DOHH2 (cell line): ENCODE measurements at regions not wholly inside any gene's neighbourhood (a gene's known extent, or its start where the extent isn't known, plus 50 kb on each side); places are given as distances from the start of the nearest gene placed in this dataset.

Source experiments
- H3F3A ChIP-seq: fragments of 200-600 bp; sonication (generic), shearing (Covaris generic); 2 replicates; pipeline ENCODE4 v1.6.0; 2016; ENCODE audit warnings: antibody characterized with exemption, mild to moderate bottlenecking; ENCODE audit not compliant: control insufficient read depth, insufficient read depth
- H3K27ac ChIP-seq: fragments of 200-600 bp; sonication (generic); 2 replicates; pipeline ENCODE4 v1.5.1; 2014; ENCODE audit warnings: low read depth, mild to moderate bottlenecking, low read length, moderate library complexity
- H3K27me3 ChIP-seq: fragments of 200-600 bp; sonication (generic); 2 replicates; pipeline ENCODE4 v1.6.1; 2014; ENCODE audit warnings: mild to moderate bottlenecking, low read length, mixed read lengths; ENCODE audit not compliant: control insufficient read depth
- H3K36me3 ChIP-seq: fragments of 200-600 bp; sonication (generic); 2 replicates; pipeline ENCODE4 v1.6.1; 2014; ENCODE audit warnings: mild to moderate bottlenecking, low read length, moderate library complexity, mixed read lengths; ENCODE audit not compliant: control insufficient read depth
- H3K4me1 ChIP-seq: fragments of 200-600 bp; sonication (generic); 2 replicates; pipeline ENCODE4 v1.6.1; 2014; ENCODE audit warnings: mild to moderate bottlenecking, low read length, mixed read lengths; ENCODE audit not compliant: control insufficient read depth
- H3K4me2 ChIP-seq: fragments of 200-600 bp; sonication (generic); 2 replicates; pipeline ENCODE4 v1.6.0; 2014; ENCODE audit warnings: mild to moderate bottlenecking, low read length, moderate library complexity
- H3K4me3 ChIP-seq: fragments of 200-600 bp; sonication (generic); 2 replicates; pipeline ENCODE4 v1.5.1; 2014; ENCODE audit warnings: mild to moderate bottlenecking, low read length, mixed read lengths
- H3K79me2 ChIP-seq: fragments of 200-600 bp; sonication (generic); 2 replicates; pipeline ENCODE4 v1.6.1; 2014; ENCODE audit warnings: mild to moderate bottlenecking, low read length, mixed read lengths; ENCODE audit not compliant: control insufficient read depth
- H3K9me2 ChIP-seq: fragments of 200-600 bp; sonication (generic); replicated peaks from 2 replicates; pipeline ENCODE4 v1.6.1; 2014; ENCODE audit warnings: mild to moderate bottlenecking, low read length, mixed read lengths; ENCODE audit not compliant: control insufficient read depth
- H3K9me3 ChIP-seq: fragments of 200-600 bp; sonication (generic); 2 replicates; pipeline ENCODE4 v1.6.1; 2014; ENCODE audit warnings: antibody characterized with exemption, low read length, mixed read lengths; ENCODE audit not compliant: control insufficient read depth, insufficient read depth
- H4K20me1 ChIP-seq: fragments of 200-600 bp; sonication (generic); 2 replicates; pipeline ENCODE4 v1.6.0; 2014; ENCODE audit warnings: low read depth, mild to moderate bottlenecking, antibody characterized with exemption, low read length, moderate library complexity; ENCODE audit not compliant: control insufficient read depth, insufficient read depth
- EZH2phosphoT487 ChIP-seq: fragments of 200-600 bp; sonication (generic); IDR thresholded peaks from 2 replicates; pipeline ENCODE4 v1.6.1; 2017; ENCODE audit warnings: borderline replicate concordance, mild to moderate bottlenecking, antibody characterized with exemption, low read length, moderate library complexity, mixed read lengths
- TF ChIP-seq, protein P1 (sequence below): fragments of 200-600 bp; sonication (generic); IDR thresholded peaks from one replicate; pipeline ENCODE4 v1.5.1; 2014; ENCODE audit warnings: antibody characterized with exemption, mild to moderate bottlenecking, low read depth, low read length; ENCODE audit not compliant: poor library complexity, severe bottlenecking

DNA sequence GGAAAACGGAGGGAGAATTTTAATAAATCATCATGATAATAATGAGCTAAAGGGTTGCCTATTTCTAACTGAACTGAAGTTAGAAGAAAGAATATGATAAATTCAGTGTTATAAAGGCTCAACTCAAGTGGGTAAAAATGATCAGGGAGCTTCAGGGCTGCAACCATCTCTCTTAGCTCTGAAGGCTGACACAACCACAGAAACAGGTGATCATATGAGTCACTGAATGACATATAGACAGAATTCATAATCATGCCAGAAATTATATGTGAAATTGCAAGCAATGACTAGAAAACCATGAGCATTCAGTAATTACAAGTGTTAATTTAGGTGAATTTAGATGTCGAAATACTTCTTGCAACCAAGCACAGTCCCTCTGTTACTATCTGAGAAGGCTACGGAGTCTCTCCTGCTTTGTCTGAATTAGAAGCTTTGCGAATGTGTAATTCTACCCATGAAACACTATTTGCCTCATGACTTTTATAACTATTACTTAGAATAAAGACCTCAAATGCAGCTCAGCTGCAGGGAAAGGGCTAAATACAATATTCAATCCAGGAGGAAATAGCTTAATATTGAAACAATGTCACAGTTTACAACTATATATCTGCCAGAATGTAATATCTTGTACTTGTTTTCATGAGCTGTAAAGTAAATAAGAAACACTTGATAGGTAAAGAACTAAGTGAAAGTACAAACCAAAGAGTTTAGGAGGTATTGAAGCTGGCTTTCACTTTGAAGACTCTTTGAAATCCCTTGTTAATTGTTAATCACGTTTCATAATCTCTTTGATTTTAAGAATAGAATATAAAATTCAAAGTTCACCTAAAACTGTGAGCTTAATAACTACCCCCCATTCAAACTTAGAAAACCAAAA lies 1972.6 kb downstream of the ARAP2 start:
- no peaks in the 10 kb centered on the region for H4K20me1 ChIP-seq
- H3K79me2 ChIP-seq = no peaks in the 10 kb centered on the region
- H3K9me2 ChIP-seq = no peaks in the 10 kb centered on the region
- TF ChIP-seq, protein P1, sequence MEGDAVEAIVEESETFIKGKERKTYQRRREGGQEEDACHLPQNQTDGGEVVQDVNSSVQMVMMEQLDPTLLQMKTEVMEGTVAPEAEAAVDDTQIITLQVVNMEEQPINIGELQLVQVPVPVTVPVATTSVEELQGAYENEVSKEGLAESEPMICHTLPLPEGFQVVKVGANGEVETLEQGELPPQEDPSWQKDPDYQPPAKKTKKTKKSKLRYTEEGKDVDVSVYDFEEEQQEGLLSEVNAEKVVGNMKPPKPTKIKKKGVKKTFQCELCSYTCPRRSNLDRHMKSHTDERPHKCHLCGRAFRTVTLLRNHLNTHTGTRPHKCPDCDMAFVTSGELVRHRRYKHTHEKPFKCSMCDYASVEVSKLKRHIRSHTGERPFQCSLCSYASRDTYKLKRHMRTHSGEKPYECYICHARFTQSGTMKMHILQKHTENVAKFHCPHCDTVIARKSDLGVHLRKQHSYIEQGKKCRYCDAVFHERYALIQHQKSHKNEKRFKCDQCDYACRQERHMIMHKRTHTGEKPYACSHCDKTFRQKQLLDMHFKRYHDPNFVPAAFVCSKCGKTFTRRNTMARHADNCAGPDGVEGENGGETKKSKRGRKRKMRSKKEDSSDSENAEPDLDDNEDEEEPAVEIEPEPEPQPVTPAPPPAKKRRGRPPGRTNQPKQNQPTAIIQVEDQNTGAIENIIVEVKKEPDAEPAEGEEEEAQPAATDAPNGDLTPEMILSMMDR = no peak
- no peak for TF ChIP-seq EZH2phosphoT487
- no peaks in the 10 kb centered on the region for H3K9me3 ChIP-seq
- no peak overlapping the region for H3K4me2 ChIP-seq
- no peaks in the 10 kb centered on the region for H3K4me1 ChIP-seq
- H3K27ac ChIP-seq = no peak overlapping the region
- no peaks in the 10 kb centered on the region for H3K27me3 ChIP-seq
- H3K36me3 ChIP-seq = no peaks in the 10 kb centered on the region
- no peak overlapping the region for H3K4me3 ChIP-seq
- no peaks in the 10 kb centered on the region for H3F3A ChIP-seq

DNA sequence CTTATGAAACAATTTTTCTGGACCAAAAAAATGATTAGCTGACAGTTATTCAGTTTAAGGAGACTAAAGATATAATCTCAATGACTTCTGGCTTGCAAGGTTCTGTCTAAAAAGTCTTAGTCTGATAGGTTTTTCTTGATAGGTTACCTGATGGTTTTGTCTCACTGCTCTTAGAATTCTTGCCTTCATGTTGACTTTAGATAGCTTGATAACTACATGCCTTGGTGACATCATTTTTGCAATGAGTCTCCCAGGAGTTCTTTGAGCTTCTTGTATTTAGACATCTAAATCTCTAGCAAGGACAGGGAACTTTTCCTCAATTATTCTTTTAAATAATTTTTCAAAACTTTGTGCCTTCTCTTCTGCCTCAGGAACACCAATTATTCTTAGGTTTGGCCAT lies 1965.3 kb downstream of the ARAP2 start:
- Histone ChIP-seq H3K9me3 (peaks cover 7% of the 10 kb centered on the region; the same call in 1 of the 2 replicates), H3K4me1 (no peaks in the 10 kb centered on the region), H3K4me3 (no peak overlapping the region), H4K20me1 (no peaks in the 10 kb centered on the region), H3K27ac (no peak overlapping the region), H3F3A (no peaks in the 10 kb centered on the region), H3K79me2 (no peaks in the 10 kb centered on the region), H3K9me2 (no peaks in the 10 kb centered on the region), H3K4me2 (no peak overlapping the region), H3K36me3 (no peaks in the 10 kb centered on the region), H3K27me3 (no peaks in the 10 kb centered on the region)
- TF ChIP-seq, protein P1 = no peak
- TF ChIP-seq EZH2phosphoT487 = no peak

DNA sequence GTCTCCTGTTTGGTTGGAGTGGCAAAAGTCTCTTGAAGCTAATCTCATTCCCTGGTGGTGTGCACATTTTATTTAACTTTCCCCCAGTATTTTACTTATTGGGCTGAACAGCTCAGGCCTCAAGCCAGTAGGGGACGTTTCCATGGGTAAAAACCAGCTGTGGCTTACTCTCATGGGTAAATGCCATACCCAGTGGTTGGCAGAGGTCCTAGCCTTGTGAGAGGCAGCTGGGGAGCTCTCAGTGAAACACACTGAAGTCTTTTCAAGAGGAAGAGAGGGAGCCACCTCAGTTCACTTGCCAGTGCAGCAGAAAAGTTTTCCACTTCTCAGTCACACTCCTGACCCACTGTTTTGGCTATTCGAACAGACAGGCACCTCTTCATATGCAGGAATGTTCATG lies 1964.2 kb downstream of the ARAP2 start:
- no peaks in the 10 kb centered on the region for H3F3A ChIP-seq
- TF ChIP-seq, protein P1 = no peak
- TF ChIP-seq EZH2phosphoT487 = no peak
- H3K4me2 ChIP-seq = no peak overlapping the region
- peaks cover 7% of the 10 kb centered on the region; the same call in 1 of the 2 replicates for H3K9me3 ChIP-seq
- H3K36me3 ChIP-seq = no peaks in the 10 kb centered on the region
- H3K4me3 ChIP-seq = no peak overlapping the region
- no peaks in the 10 kb centered on the region for H3K4me1 ChIP-seq
- H3K79me2 ChIP-seq = no peaks in the 10 kb centered on the region
- H4K20me1 ChIP-seq = no peaks in the 10 kb centered on the region
- no peaks in the 10 kb centered on the region for H3K9me2 ChIP-seq
- no peaks in the 10 kb centered on the region for H3K27me3 ChIP-seq
- H3K27ac ChIP-seq = no peak overlapping the region
